Mesendoderm (in vitro differentiated cells): ENCODE measurements at regions not wholly inside any gene's neighbourhood (a gene's known extent, or its start where the extent isn't known, plus 50 kb on each side); places are given as distances from the start of the nearest gene placed in this dataset.

ENCODE experiments used
- DNase-seq: peaks from one replicate; pipeline ENCODE4 v3.0.0; 2013
- H2AK5ac ChIP-seq: 2 replicates; pipeline ENCODE4 v1.6.1; 2013; ENCODE audit warnings: low read length, inconsistent platforms
- H2BK120ac ChIP-seq: 2 replicates; pipeline ENCODE4 v1.6.1; 2013; ENCODE audit warnings: low read depth, mild to moderate bottlenecking, low read length, moderate library complexity, mixed read lengths
- H2BK15ac ChIP-seq: replicated peaks from 2 replicates; pipeline ENCODE4 v1.6.1; 2013; ENCODE audit warnings: low read depth, mild to moderate bottlenecking, moderate library complexity
- H2BK5ac ChIP-seq: 2 replicates; pipeline ENCODE4 v1.6.1; 2013; ENCODE audit warnings: low read length, inconsistent platforms
- H3K18ac ChIP-seq: 2 replicates; pipeline ENCODE4 v1.6.1; 2013; ENCODE audit warnings: mild to moderate bottlenecking, low read length, mixed read lengths
- H3K23ac ChIP-seq: one replicate; pipeline ENCODE4 v1.6.1; 2013; ENCODE audit warnings: low read length
- H3K27ac ChIP-seq: 2 replicates; pipeline ENCODE4 v1.5.1; 2013; ENCODE audit warnings: low read depth, mild to moderate bottlenecking, inconsistent platforms, low read length, moderate library complexity
- H3K27me3 ChIP-seq: 2 replicates; pipeline ENCODE4 v1.6.1; 2013; ENCODE audit warnings: low read length, control low read depth, mild to moderate bottlenecking, inconsistent platforms; ENCODE audit not compliant: insufficient read depth, poor library complexity
- H3K36me3 ChIP-seq: 2 replicates; pipeline ENCODE4 v1.6.1; 2013; ENCODE audit warnings: low read length, inconsistent platforms; ENCODE audit not compliant: control insufficient read depth, insufficient read depth
- H3K4ac ChIP-seq: one replicate; pipeline ENCODE4 v1.6.1; 2013; ENCODE audit warnings: low read depth, mild to moderate bottlenecking, low read length, moderate library complexity
- H3K4me1 ChIP-seq: 2 replicates; pipeline ENCODE4 v1.6.1; 2013; ENCODE audit warnings: low read depth, low read length, inconsistent platforms; ENCODE audit not compliant: control insufficient read depth
- H3K4me2 ChIP-seq: 2 replicates; pipeline ENCODE4 v1.6.1; 2013; ENCODE audit warnings: low read length
- H3K4me3 ChIP-seq: 2 replicates; pipeline ENCODE4 v1.5.1; 2013; ENCODE audit warnings: mild to moderate bottlenecking, low read length
- H3K56ac ChIP-seq: one replicate; pipeline ENCODE4 v1.6.1; 2013; ENCODE audit warnings: low read length
- H3K79me1 ChIP-seq: 2 replicates; pipeline ENCODE4 v1.6.1; 2013; ENCODE audit warnings: low read length, inconsistent platforms
- H3K79me2 ChIP-seq: 2 replicates; pipeline ENCODE4 v1.6.1; 2013; ENCODE audit warnings: mild to moderate bottlenecking, low read length; ENCODE audit not compliant: control insufficient read depth, insufficient read depth
- H3K9ac ChIP-seq: 2 replicates; pipeline ENCODE4 v1.6.1; 2013; ENCODE audit warnings: low read length, inconsistent platforms
- H4K5ac ChIP-seq: one replicate; pipeline ENCODE4 v1.6.1; 2013; ENCODE audit warnings: low read length
- H4K8ac ChIP-seq: one replicate; pipeline ENCODE4 v1.6.1; 2013; ENCODE audit warnings: low read depth, mild to moderate bottlenecking, control low read depth, low read length, moderate library complexity
- WGBS: extraction: QIAGEN DNeasy Blood & Tissue Kit; methylation state at CpG from one replicate; pipeline ENCODE4 v1.1.7; 2013; ENCODE audit warnings: low lambda C conversion rate, missing lambda C conversion rate; ENCODE audit not compliant: insufficient coverage; ENCODE audit errors: extremely low coverage; 5-methylcytosine and 5-hydroxymethylcytosine counted together

- WGBS, result no CpG with 5 or more reads among the region's 5 CpGs
- no peak overlapping the region for H4K8ac ChIP-seq
- H3K4ac ChIP-seq, result peak overlapping the region; percentile 45
- H3K79me1 ChIP-seq, result no peaks in the 10 kb centered on the region
- peak overlapping the region; percentile 68 for H3K56ac ChIP-seq
- no peaks in the 10 kb centered on the region for H3K79me2 ChIP-seq
- DNase-seq, result no peak
- peak overlapping the region; percentile 56 for H2BK5ac ChIP-seq
- peak overlapping the region; percentile 9 for H3K27ac ChIP-seq
- no peak overlapping the region for H3K4me2 ChIP-seq
- no peak overlapping the region for H2BK15ac ChIP-seq
- H2BK120ac ChIP-seq, result no peak overlapping the region
- H3K4me3 ChIP-seq, result no peak overlapping the region
- H4K5ac ChIP-seq, result no peak overlapping the region
- H3K36me3 ChIP-seq, result no peaks in the 10 kb centered on the region
- peaks cover 3% of the 10 kb centered on the region for H3K4me1 ChIP-seq
- H3K18ac ChIP-seq, result no peak overlapping the region
- H3K27me3 ChIP-seq, result no peaks in the 10 kb centered on the region
- H3K23ac ChIP-seq, result no peak overlapping the region
- peak overlapping the region; percentile 96 for H2AK5ac ChIP-seq
- no peak overlapping the region for H3K9ac ChIP-seq
Observed at GRCh38 chr15:31151301-31152233, 50.0 kb upstream of the TRPM1 start.

- Histone ChIP-seq H3K4me2 (no peak overlapping the region), H3K27ac (no peak overlapping the region), H2BK120ac (no peak overlapping the region), H2BK5ac (no peak overlapping the region), H3K23ac (no peak overlapping the region), H2AK5ac (no peak overlapping the region), H3K4me3 (no peak overlapping the region), H3K79me1 (no peaks in the 10 kb centered on the region), H3K9ac (no peak overlapping the region), H3K18ac (no peak overlapping the region), H3K4me1 (peaks cover 3% of the 10 kb centered on the region), H4K5ac (no peak overlapping the region), H3K56ac (peak overlapping the region; percentile 10), H2BK15ac (no peak overlapping the region), H3K27me3 (no peaks in the 10 kb centered on the region), H3K4ac (peak overlapping the region; percentile 43), H3K79me2 (no peaks in the 10 kb centered on the region), H4K8ac (no peak overlapping the region), H3K36me3 (no peaks in the 10 kb centered on the region)
- no peak for DNase-seq
- WGBS, result no CpG with 5 or more reads among the region's 7 CpGs
Observed at GRCh38 chr15:31153531-31153930, 52.0 kb upstream of the TRPM1 start.

- H3K79me1 ChIP-seq, result no peaks in the 10 kb centered on the region
- H3K4me1 ChIP-seq, result peaks cover 3% of the 10 kb centered on the region
- no CpG with 5 or more reads among the region's 7 CpGs for WGBS
- H3K18ac ChIP-seq, result no peak overlapping the region
- no peak overlapping the region for H4K5ac ChIP-seq
- no peak overlapping the region for H3K56ac ChIP-seq
- no peak overlapping the region for H3K27ac ChIP-seq
- H3K36me3 ChIP-seq, result no peaks in the 10 kb centered on the region
- no peaks in the 10 kb centered on the region for H3K27me3 ChIP-seq
- no peak overlapping the region for H3K9ac ChIP-seq
- no peak overlapping the region for H2BK15ac ChIP-seq
- DNase-seq, result no peak
- H2AK5ac ChIP-seq, result peak overlapping the region; percentile 19
- no peak overlapping the region for H3K4me2 ChIP-seq
- no peaks in the 10 kb centered on the region for H3K79me2 ChIP-seq
- H3K4me3 ChIP-seq, result no peak overlapping the region
- H4K8ac ChIP-seq, result no peak overlapping the region
- H3K23ac ChIP-seq, result peak overlapping the region; percentile 84
- H2BK5ac ChIP-seq, result peak overlapping the region; percentile 27
- no peak overlapping the region for H2BK120ac ChIP-seq
- H3K4ac ChIP-seq, result no peak overlapping the region
Observed at GRCh38 chr15:31155151-31155550, 53.6 kb upstream of the TRPM1 start.

GRCh38 chr15:31156226-31156625 is 54.7 kb upstream of the TRPM1 start:
- Histone ChIP-seq H3K18ac (no peak overlapping the region), H3K27ac (peak overlapping the region; percentile 13), H3K4ac (no peak overlapping the region), H2BK5ac (no peak overlapping the region), H3K36me3 (no peaks in the 10 kb centered on the region), H3K9ac (no peak overlapping the region), H3K4me2 (no peak overlapping the region), H3K79me2 (no peaks in the 10 kb centered on the region), H3K23ac (no peak overlapping the region), H2BK15ac (no peak overlapping the region), H3K27me3 (no peaks in the 10 kb centered on the region), H3K56ac (no peak overlapping the region), H3K4me3 (no peak overlapping the region), H4K8ac (no peak overlapping the region), H2AK5ac (no peak overlapping the region), H4K5ac (no peak overlapping the region), H3K79me1 (no peaks in the 10 kb centered on the region), H3K4me1 (peaks cover 2% of the 10 kb centered on the region), H2BK120ac (no peak overlapping the region)
- no CpG with 5 or more reads among the region's 1 CpG for WGBS
- DNase-seq, result peak; percentile 52

- Histone ChIP-seq H2BK120ac (no peak overlapping the region), H2BK15ac (no peak overlapping the region), H3K9ac (no peak overlapping the region), H3K27ac (peak overlapping the region; percentile 13), H3K18ac (no peak overlapping the region), H3K36me3 (no peaks in the 10 kb centered on the region), H4K8ac (no peak overlapping the region), H3K79me1 (no peaks in the 10 kb centered on the region), H3K4me2 (no peak overlapping the region), H2BK5ac (no peak overlapping the region), H3K56ac (no peak overlapping the region), H3K27me3 (no peaks in the 10 kb centered on the region), H4K5ac (no peak overlapping the region), H2AK5ac (no peak overlapping the region), H3K79me2 (no peaks in the 10 kb centered on the region), H3K4me1 (no peaks in the 10 kb centered on the region), H3K23ac (no peak overlapping the region), H3K4ac (no peak overlapping the region), H3K4me3 (no peak overlapping the region)
- no CpG with 5 or more reads among the region's 4 CpGs for whole genome bisulfite sequencing
- no peak for DNase-seq
Observed at GRCh38 chr15:31156808-31157207, 55.3 kb upstream of the TRPM1 start.
